GM23248 (cell line): ENCODE measurements at regions not wholly inside any gene's neighbourhood (a gene's known extent, or its start where the extent isn't known, plus 50 kb on each side); places are given as distances from the start of the nearest gene placed in this dataset.

Experiments
- EZH2 ChIP-seq: fragments of 200-600 bp; sonication (generic); IDR thresholded peaks from 2 replicates; pipeline ENCODE4 v1.6.1; 2018; ENCODE audit warnings: antibody characterized with exemption, mild to moderate bottlenecking; ENCODE audit not compliant: insufficient read depth, poor library complexity, severe bottlenecking
- EZH2phosphoT487 ChIP-seq: fragments of 200-600 bp; sonication (generic); IDR thresholded peaks from 2 replicates; pipeline ENCODE4 v1.6.1; 2018; ENCODE audit warnings: antibody characterized with exemption, moderate library complexity, mild to moderate bottlenecking, low read depth; ENCODE audit not compliant: insufficient read depth

- no peak for TF ChIP-seq EZH2
- TF ChIP-seq EZH2phosphoT487: no peak
These were observed 95.1 kb upstream of the C1orf21 start for GRCh38 chr1:184291701-184292100.
